SK-N-MC (cell line): ENCODE measurements at regions not wholly inside any gene's neighbourhood (a gene's known extent, or its start where the extent isn't known, plus 50 kb on each side); places are given as distances from the start of the nearest gene placed in this dataset.

ENCODE experiments used
- EZH2 ChIP-seq: fragments of 200-600 bp; sonication (generic); IDR thresholded peaks from one replicate; pipeline ENCODE4 v1.6.1; 2017; ENCODE audit warnings: antibody characterized with exemption
- POLR2AphosphoS5 ChIP-seq: IDR thresholded peaks from 2 replicates; pipeline ENCODE4 v1.6.1; 2012; ENCODE audit warnings: mild to moderate bottlenecking, low read depth, low read length, borderline replicate concordance

DNA sequence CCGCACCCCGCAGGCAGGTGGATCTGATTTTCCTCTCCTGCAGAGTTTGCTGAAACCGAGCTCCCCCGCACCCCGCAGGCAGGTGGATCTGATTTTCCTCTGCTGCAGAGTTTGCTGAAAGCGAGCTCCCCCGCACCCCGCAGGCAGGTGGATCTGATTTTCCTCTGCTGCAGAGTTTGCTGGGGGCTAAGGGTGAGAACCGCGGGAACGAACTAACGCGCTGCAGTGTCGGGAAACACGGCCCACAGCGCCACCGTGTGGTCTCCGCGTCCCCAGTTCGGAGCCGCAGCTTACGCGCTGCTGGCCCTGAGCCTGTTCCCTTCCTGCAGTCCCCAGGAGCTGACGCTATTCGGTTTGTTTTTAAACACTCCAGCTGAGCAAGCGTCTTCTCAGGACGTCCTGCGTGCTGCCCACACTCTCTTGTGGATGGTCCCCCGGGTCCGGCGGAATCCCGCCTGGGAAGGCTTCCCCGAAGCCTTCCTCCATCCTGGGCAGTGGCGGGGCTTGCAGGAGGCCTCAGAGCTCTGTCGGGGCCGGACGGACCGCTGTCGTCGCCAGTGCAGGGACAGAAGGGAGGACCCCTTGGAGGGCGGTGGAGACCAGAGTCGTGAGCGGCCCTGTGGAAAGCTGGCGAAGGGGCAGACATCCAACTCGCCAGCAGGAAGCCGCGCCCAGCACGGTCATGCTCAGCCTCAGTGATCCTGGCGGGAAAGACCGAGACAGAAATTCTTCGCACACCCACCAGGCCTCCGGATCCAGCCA is 121.2 kb upstream of the LPCAT1 start:
- TF ChIP-seq POLR2AphosphoS5, result no peak
- no peak for TF ChIP-seq EZH2
